GM21723 (cell line): ENCODE measurements at regions not wholly inside any gene's neighbourhood (a gene's known extent, or its start where the extent isn't known, plus 50 kb on each side); places are given as distances from the start of the nearest gene placed in this dataset.
"Not testable (repeated sequence)": the region's sequence is repeated elsewhere in the genome, so short reads cannot be mapped to it uniquely, and the experiment has no call there.

ENCODE experiments used
- ATAC-seq: cut with Tn5 transposase; IDR thresholded peaks from one replicate; pipeline ENCODE4 v1.9.1; 2021; ENCODE audit warnings: mild to moderate bottlenecking, moderate library complexity; ENCODE audit not compliant: unreplicated experiment

DNA sequence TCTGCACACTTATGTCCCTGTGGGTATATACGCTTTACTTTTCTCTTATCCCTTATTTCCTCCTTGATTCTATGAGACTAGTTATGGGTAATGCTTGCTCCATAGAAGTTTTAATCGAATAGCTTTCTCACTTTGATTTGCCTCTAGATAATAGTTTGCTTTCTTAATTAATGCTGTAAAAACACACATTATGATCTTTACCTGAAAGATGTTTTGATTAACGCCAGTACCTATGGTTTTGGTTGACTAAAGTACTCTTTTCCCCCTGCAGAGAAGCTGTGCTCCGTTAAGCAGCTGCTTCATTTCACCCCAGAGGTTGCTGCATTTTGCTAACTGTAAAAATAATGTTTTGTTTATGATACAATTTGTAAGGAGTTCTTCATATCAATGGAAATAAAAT lies 362.3 kb downstream of the FLRT2 start:
- ATAC-seq: no peak

DNA sequence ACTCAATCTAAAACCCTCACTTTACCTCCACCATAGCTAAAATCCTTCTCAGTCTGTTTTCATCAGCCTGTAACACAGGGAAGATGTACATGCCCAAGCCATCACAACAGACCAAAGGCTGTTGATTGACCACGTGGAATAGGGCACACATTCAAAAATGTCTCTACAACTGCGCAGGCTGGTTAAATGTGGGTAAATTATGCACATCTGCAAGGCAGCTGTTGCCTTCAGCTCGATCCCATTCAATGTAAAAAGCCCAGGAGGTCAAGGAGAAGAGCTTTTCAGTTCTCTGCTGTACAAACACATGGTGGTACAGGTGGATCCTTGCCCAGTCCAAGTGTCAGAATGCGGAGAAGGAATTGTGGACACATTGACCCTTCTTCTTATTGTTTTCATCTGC lies 354.0 kb downstream of the FLRT2 start:
- no peak for ATAC-seq

DNA sequence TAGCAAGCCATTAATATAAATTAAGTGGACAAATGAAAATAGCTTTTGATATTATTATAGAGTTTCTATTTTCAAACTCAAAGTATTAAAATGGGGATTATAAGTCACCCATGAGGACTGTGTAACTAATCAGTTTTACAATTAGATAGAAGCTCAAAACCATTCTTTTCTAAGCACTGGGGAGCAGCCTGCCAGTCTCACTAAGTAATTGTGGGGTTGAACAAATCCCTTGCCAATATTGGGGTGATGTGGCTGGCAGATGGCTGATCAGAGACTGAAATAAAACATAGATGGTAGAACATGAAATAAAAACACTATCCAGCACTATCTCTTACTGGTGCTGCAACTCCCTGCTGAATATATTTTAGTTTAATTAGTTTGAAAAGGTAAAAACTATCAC lies 353.2 kb downstream of the FLRT2 start:
- no peak for ATAC-seq

DNA sequence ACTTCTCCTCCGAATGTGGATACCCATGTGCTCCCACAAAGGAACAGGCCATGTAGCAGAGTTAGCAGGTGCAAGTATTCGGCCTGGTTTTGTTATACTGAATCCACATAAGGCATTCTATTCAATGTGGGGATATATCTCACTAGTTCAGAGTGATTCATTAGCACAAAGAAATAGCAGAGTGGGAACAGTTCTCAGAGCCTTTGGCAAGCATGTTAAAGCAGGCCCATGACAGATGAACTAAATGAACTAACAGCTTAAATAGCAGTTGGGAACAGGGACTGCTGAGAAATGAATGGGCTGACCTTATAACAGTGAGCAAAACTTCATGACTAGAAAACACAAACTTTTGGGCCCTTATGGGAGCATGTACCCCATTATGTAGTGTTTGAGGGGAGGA lies 352.0 kb downstream of the FLRT2 start:
- ATAC-seq: no peak

DNA sequence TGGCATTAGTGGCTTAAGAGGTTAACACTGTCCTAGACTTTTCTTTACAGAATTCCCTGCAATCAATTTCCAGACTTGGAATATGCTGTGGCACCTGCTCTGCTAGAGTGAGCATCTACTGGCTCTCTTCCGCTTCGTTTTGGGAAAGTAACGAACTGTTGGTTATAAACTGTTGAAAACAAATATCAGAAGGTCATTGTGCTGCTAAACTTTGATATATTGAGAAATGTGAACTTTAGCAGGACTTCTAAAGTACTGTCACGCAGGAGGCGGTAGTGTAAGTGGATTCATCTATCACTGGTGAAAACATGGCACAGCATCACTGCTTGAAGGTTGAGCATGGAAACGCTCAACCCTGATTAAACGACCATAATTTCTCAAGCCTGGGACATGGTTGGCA lies 348.9 kb downstream of the FLRT2 start:
- no peak for ATAC-seq

DNA sequence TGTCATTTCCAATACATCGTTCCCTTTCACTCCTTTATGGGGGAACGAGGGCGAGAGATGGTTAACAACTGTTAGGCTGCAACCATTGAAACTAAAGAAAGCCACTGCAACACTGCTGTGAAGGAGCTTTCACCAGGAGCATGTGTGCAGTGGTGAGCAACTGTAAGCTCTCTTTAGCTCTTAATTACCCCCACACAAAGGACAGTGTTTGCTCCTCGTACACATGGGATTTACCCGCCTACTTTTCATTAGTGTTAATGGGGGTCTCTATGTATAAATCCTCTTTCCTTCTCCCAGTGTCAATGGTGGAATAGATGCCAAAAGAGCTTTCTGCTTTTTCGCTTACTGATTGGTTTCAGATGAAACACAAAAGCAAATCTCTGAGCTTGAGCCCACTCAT lies 343.1 kb downstream of the FLRT2 start:
- ATAC-seq: no peak

DNA sequence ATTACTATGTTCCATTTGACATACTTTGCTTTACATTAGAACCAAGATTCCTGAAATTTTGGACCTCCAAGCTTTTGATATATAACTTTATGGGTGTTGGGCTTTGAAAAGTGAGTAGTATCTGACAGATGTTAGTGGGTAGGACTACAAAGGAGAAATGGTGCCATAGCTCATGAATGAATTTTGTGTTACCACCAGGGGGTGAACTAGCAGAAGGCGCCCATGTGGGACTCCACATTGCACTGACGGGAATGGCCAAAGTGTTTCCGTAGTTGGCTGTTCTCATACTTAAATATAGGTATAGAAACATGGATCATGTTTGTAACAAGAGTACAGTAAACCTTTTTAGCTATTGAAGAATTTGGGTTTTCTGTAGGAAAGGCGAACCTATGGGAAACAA lies 337.5 kb downstream of the FLRT2 start:
- ATAC-seq: no peak

DNA sequence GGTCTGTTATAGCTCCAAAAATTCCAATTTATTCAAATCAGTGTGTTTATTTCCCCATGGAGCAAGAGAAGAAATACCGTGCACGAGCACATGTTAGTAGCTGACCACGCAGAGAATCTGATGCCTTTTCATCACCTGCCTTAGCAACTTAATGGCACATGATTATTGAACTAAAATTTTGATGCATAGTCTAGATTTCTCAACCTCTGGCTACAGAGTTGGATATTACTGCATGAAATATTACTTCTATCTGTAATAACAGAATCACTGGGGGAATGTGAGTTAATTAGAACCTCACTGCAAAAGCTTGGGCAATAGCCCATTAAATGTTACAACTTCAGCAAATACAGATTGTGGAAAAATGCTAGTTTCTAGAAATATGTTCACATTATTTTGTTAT lies 335.8 kb downstream of the FLRT2 start:
- ATAC-seq: no peak

DNA sequence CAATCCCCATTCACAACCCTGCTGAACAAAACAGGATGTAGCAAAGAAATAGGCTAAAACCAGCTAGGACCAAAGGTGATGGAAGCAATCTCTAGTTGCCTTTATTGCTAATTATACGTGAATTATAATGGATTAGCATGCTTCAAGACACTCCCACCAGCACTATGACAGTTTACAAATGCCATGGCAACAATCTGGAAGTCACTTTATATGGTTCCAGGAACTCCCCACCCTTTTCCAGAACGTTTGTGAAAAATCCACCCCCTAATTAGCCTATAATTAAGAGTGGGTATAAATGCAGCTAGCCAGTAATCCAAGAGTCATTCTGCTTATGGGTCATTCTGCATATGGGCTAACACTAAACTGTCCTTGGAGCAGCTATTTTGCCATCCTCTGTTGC lies 328.7 kb downstream of the FLRT2 start:
- ATAC-seq: no peak

DNA sequence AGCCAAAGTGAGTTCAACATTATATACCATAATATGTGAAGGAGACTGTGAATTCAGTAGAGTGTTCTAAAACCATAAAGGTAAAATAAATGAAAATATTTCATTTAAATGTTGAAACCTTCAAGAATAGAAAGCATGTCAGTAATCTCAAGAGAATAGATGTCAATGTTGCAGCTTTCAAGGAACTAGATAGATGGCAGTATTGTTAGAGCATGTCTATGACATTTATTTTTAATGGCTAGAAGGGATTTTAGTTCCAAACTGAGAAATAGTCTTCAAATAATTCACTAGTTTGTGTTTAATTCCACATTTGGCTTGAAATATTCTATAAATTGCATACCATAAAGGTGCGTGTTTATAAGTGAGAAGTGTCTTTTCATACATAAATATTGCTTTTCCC lies 326.5 kb downstream of the FLRT2 start:
- no peak for ATAC-seq

DNA sequence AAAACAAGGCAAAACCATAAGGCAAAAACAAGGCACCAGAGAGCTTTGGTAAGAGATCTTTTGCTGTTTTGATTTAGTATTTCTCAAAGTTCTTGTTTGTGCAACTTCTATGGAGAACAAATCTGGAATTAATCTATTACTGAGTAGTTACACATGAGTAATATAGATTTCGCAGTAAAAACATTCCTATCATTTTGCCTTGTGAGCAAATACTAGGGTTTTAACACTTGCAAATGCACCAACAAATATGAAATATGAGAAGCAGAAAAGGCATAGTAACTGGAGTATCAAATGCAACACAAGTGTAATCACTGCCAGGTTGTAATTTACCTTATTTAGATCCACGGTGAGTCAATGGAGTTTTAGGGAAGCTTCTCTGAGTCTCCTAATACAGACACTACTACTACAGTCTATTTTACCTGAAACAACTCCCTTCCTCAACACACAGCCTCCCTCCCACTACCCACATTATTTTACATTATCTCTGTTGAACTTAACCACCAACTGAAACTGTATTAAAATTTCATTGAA lies 324.1 kb downstream of the FLRT2 start:
- no peak for ATAC-seq

DNA sequence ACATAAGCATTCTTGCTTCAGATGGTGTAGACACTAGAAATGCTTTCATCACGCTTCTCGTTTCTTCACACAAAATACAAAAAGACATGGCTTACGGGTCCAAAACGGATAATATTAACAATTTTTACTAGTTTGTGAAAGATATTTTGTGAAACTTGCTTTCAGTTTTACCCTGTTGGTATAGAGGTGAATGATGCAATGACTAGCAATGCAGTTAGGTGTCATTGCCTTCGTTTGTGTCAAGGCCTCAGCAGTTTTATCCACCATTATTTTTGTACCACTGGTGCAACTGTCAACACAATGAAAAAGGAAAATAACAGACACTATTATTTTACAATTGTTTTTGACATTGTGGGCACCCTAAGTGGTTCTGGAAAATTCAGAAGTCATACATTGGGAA lies 323.0 kb downstream of the FLRT2 start:
- no peak for ATAC-seq

DNA sequence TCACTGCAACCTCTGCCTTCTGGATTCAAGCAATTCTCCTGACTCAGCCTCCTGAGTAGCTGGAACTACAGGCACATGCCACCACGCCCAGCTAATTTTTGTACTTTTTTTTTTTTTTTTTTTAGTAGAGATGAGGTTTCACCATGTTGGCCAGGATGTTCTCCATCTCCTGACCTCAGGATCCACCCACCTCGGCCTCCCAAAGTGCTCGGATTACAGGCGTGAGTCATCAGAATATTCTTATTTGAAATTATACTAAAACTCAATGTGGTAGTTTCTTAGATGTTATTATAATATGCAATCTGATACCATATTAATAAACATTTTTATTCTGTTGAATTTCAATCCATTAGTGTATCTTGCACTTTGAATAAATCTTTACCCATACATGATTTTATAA lies 322.2 kb downstream of the FLRT2 start:
- not testable (repeated sequence) for ATAC-seq

DNA sequence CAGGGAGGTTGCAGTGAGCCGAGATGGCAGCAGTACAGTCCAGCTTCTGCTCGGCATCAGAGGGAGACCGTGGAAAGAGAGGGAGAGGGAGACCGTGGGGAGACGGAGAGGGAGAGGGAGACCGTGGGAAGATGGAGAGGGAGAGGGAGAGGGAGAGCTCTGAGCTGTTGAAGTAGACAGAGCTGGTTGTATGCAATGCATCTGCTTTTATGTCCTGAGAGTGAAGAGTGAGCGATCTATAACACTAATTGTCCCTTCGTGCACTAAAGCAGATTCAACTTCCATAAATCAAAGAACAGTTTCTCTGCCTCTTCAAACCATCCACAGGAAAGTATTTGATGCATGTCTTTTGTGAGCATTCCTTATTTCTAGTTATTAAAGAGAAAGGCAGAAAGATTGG lies 300.6 kb downstream of the FLRT2 start:
- not testable (repeated sequence) for ATAC-seq

DNA sequence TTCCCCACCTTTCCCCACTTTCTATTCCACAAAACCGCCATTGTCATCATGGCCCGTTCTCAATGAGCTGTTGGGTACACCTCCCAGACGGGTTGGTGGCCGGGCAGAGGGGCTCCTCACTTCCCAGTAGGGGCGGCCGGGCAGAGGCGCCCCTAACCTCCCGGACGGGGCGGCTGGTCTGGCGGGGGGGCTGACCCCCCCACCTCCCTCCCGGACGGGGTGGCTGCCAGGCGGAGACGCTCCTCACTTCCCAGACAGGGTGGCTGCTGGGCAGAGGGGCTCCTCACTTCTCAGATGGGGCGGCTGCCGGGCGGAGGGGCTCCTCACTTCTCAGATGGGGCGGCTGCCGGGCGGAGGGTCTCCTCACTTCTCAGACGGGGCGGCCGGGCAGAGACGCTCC lies 299.7 kb downstream of the FLRT2 start:
- ATAC-seq: not testable (repeated sequence)

DNA sequence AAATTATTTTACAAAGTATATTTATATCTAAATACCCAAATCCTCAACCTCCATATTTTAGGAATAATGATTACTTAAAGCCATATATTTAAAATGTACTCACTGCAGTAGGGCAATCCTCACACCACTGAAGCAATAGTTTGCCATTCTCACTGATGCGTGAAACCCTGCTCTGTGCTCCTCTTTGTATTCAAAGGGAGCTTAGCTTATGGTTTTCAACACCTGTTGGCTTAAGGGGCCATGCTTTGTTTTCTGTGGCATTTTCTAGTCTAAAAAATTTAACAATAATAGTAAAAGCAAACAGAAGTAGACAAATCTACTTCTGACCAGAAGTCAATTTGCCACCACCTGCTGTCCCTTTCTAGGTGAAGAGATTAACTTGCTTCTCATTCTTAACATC lies 294.6 kb downstream of the FLRT2 start:
- ATAC-seq: no peak

DNA sequence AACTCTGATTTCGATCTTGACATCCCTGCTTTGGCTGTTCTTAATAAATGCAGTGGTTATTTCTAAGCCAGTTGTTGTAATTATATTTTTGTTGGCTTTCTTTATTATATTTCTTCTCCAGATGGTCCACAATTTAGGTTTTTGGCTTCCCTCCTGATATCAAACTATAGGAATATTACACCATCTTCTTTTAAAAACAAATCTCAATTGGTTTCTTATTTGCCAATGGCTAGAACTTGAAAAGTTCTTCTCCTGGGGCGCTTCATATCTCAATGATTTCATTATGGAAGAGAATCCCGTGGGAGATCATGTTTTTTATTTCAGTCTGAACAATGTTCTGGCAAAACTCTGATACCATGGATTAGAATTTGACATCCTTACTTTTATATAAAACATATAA lies 292.3 kb downstream of the FLRT2 start:
- no peak for ATAC-seq

DNA sequence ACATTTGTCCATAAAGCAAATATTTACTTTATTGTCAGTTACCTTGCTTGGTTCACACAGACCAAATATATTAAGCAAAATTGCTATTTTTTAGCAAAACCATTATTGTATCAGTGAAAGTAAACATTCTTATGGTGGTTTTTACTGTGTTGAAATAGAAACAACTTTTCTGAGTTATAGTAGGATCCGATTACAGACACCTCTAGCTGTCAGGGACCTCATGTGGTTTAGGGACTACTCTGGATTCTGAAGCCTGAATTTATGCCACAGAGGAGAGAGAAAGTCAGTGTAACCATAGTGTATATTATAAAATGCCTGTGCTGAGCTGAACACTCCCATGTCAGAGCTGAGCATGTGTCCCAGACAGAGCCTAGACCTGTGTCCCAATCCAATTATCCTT lies 287.5 kb downstream of the FLRT2 start:
- no peak for ATAC-seq

DNA sequence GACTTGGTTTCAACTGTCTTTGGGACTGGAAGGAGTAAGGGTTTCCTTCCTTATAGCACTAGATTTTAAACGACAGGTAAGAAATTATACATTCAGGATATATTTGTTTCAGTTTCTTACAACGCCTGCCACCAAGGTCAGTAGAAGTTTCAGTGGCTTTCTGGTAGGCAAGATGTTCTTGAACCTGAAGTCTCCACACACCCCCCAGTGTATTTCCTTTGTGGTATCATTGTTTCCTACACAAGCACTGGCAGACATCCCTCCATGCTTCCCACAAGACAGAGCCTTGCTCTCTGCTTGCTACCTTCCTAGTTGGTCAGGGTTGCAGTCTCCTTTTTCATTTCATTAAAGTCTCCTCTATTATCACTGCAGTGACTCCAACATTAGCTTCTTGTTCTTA lies 283.1 kb downstream of the FLRT2 start:
- no peak for ATAC-seq

DNA sequence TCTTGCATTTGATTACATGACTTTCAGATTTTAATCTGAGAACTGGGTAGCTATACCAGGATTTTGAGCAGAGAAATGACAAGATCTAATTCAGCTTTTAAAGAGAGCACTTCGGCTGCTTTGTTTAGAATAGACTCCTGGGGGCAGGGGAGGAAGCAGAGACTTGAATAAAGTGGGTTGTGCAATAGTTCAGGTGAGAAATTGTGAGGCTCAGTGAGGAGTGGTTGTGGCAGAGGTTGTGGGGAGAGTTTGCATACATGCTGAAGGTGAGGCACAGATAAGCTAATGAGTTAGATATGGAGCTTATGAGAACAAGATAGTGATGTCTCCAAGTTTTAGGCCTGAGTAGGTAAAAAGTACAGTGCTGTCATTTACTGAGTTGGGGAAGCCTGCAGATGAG lies 281.4 kb downstream of the FLRT2 start:
- no peak for ATAC-seq

DNA sequence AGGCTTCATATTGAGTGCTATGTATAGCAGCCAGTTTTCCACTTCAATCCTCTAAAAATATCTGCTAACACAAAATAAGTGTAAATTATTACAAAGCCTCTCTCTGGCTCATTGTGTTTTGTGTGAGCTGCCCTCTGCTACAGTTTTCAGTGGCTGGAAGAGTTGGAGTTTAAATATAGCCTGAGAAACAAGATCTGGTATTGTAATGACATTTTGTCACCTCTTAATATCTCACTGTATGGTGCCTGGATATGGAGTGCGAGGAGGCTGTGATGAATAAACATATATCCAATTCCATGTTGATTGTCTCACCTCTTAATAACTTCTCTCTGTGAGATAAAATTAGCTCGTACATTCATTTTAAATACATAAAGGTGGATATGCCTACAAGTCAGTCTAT lies 269.7 kb downstream of the FLRT2 start:
- ATAC-seq: no peak

DNA sequence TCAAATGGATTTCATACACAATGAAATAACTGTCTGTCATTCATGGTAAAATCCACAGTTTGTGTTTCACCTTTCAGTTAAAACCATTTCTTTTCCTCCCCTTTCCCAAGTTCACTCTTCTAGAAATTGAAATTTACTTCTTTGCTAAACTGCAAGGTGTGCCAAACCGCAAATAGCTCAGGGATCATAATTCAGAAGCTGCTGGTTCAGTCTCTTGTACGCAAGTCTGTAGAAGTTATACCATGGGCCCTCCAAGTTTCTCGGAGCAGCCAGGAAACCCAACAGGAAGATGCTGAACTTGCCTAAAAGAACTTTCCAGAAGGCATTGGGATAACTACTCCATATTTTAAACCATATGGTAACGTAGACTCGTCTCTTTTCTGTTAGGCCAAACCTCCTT lies 268.9 kb downstream of the FLRT2 start:
- ATAC-seq: no peak

DNA sequence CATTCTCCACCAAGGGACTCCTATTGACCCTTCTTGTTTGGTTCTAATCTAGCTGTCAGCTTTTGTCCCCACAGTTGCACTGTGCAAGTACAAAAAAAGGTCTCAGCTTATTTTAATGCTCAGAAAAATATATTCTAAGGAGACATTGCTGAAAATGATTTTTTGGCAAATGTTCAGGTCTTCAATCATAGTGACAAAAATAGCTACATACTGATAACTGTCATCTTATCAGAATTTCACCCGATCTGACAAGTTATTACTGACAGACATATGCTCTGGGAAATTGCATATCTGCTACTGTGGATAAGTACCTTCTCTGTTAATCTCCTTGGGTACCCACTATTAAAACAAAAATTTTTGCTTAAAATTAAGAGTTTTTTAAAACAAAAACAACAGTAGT lies 263.6 kb downstream of the FLRT2 start:
- no peak for ATAC-seq

DNA sequence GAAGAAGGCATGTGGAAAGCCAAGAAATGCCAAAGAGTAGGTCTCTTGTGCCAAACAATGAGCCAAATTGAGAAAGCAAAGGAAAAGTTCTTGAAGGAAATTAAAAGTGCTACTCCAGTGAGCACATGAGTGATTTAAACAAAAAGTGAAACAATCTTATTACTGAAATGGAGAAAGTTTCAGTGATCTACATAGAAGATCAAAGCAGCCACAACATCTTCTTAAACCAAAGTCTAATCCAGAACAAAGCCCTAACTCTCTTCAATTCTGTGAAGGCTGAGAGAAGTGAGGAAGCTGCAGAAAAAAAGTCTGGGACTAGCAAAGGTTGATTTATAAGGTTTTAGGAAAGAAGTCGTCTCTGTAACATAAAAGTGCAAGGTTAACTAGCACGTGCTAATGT lies 259.6 kb downstream of the FLRT2 start:
- no peak for ATAC-seq
